Stimulated activated CD8-positive, alpha-beta memory T cell treated with anti-CD3 and anti-CD28 coated beads, Interleukin-4, amount 100 ng/mL, for 48 hours (primary cell): ENCODE measurements at regions not wholly inside any gene's neighbourhood (a gene's known extent, or its start where the extent isn't known, plus 50 kb on each side); places are given as distances from the start of the nearest gene placed in this dataset.

Experiments
- DNase-seq: peaks from one replicate; pipeline ENCODE4 v3.0.0-alpha.2; 2020

DNA sequence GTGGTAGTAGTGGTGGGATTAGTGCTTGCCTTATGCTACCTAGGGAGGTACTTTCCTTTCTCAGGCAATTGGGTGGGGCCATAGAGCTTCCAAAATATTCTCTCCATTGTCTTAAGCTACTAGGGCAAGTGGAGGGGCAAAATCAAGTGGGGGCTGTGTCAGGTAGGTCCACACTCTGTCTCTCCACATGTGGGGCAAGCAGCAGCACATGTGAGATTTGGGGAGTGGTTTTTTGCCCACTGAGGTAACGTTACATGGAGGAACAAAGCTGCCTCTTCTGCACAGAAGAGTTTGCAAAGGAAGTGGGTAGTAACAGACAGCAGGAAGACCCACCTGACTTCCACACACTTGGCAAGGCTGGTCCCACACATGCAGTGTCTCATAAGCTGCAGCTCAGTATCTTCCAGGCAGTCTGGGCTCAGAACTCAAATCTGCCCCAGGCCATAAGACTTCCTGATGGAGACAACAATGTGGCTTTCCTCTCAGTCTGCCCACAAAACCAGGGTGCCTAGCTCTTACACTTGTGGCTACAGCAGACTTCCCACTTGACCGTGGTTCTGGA, 1581.5 kb upstream of the PCDH20 start:
- DNase-seq, result no peak

DNA sequence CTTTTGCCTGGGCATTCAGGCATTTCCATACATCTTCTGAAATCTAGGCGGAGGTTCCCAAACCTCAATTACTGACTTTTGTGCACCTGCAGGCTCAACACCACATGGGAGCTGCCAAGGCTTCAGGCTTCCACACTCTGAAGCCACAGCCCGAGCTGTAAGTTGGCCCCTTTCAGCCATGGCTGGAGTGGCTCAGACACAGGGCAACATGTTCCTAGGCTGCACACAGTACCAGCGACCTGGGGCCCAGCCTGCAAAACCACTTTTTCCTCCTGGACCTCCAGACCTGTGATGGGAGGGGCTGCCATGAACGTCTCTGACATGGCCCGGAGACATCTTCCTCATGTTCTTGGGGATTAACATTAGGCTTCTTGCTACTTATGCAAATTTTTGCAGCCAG, 1558.2 kb upstream of the PCDH20 start:
- DNase-seq, result no peak

- DNase-seq, result no peak
Measured at GRCh38 chr13:62964522-62964921, 1548.9 kb upstream of the PCDH20 start.

- DNase-seq, result no peak
Measured at GRCh38 chr13:62960723-62961122, 1545.1 kb upstream of the PCDH20 start.

DNA sequence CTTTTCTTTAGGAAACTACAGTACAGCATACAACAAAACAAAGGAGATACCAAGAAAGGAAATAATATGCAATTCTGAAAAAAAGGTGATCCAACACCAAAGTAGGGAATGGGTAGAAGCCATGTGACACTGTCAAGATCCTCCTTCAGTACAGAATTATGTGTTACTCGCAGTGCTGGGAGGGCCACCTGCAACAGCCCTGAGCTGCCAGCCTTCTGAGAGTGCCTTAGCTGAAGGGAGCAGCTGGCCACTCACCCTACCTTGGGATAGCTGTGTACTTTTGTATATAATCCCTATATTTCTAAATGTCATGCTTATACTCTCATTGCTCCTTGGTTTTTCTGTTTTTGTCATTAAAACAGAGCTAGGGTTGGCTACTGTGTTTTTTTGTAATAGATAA, 1518.2 kb upstream of the PCDH20 start:
- DNase-seq, result no peak

GRCh38 chr13:62932256-62932883, 1516.7 kb upstream of the PCDH20 start:
- no peak for DNase-seq

DNA sequence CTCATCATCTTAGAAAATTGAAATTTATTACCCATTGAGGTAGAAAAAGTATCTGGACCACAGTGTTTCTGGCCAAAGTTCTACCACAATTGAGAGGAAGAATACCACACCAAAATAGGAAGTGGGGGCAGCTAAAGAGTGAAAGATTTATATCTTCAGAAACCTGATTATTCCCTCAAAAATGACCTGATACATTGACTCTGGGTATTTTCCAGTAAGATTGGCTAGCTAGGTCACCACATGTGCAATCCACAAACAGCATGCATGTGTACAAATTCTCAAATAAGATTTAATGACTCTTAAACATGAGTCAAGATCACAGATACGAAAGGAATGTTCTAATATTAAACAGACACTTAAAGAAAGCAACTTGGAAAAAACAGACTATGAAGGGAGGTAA, 1516.2 kb upstream of the PCDH20 start:
- DNase-seq, result no peak

GRCh38 chr13:62924395-62924794, 1508.7 kb upstream of the PCDH20 start:
- no peak for DNase-seq

- DNase-seq, result no peak
Measured at GRCh38 chr13:62920159-62920558, 1504.5 kb upstream of the PCDH20 start.

GRCh38 chr13:62919491-62919890, 1503.8 kb upstream of the PCDH20 start:
- DNase-seq, result no peak

- no peak for DNase-seq
Measured at GRCh38 chr13:62910541-62911060, 1495.0 kb upstream of the PCDH20 start.

- DNase-seq, result no peak
Measured at GRCh38 chr13:62908321-62908720, 1492.7 kb upstream of the PCDH20 start.

- no peak for DNase-seq
Measured at GRCh38 chr13:62906896-62907295, 1491.2 kb upstream of the PCDH20 start.

DNA sequence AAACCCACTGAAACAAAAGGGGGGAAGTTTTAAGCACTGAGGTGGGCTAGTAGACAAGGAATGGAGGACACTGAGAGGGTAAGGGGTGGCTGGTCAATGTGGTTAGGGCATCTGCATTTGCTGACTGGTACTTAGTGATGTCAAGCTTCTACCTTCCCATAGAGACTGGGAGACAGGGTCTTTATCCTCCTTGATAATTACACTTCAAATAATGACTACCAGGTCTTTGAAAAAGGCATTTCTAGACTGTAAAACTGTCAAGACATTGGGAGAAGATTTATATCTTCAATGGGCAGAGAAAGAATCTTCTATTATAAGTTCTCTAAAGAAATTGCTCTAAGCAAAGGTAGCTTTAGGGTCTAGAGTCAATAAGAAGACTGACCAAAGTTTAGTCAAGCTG, 1490.8 kb upstream of the PCDH20 start:
- no peak for DNase-seq

- DNase-seq, result no peak
Measured at GRCh38 chr13:62887046-62887445, 1471.4 kb upstream of the PCDH20 start.

- no peak for DNase-seq
Measured at GRCh38 chr13:62879071-62879470, 1463.4 kb upstream of the PCDH20 start.

DNA sequence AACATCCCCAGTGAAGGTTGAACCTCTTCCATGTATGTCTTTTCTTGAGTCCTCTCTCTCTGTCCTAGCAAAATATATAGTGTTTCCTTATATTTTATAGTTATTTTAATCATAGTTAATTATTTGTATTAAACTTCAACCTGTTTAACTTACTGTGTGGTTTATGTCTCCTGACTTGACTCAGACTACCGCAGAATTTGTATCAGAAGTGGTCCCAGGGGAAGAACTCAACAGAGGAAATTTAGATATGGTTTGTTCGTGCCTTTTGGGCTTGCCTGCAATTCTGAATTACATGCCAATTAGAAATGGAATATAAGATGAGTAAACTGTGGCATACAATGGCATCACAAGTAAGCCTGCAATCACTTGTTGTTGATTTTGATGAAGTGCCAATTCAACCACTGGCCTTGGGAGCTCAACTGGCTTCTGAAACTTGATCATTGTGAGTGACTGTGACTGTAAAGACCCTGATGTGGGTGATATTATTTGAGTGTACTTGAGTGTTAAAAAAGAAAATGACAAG, 1459.5 kb upstream of the PCDH20 start:
- DNase-seq, result no peak

DNA sequence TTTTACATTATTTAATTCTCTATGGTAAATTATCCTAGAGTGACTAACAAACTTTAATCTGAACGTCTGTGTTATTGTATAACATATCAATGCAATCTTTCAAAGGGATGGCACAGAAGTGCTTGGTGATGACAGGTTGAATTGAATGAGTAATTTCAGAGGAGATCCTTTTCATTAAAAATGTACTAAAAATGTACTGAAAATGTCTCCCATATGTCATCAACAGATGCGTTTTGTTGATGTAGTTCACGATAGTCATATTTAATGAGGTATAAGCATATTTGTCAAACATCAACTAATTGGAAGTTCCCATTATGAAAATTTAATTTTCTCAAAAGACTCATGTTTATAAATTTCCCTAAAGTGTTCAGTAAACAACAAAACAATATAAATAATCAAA, 1434.7 kb upstream of the PCDH20 start:
- DNase-seq, result no peak

DNA sequence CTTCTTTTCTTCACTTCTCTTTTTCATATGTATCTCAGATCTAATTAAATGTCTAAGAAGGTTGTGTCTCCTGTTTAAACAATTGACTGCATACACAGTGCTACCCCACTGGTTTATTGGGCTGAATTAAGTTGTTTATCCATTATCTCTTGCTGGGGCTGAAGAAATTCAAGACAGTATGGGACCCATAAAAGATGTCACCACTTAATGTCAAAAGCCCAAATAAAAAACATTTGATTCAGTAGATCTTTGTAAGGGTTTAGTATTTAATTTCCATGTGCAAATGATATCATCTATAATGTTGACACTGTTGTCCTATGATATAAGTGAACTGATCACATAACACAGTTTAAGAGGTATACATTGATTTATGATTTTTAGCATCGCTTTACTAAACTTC, 1431.9 kb upstream of the PCDH20 start:
- no peak for DNase-seq

GRCh38 chr13:62846302-62846701, 1430.7 kb upstream of the PCDH20 start:
- DNase-seq, result no peak

GRCh38 chr13:62839338-62839737, 1423.7 kb upstream of the PCDH20 start:
- DNase-seq, result no peak

DNA sequence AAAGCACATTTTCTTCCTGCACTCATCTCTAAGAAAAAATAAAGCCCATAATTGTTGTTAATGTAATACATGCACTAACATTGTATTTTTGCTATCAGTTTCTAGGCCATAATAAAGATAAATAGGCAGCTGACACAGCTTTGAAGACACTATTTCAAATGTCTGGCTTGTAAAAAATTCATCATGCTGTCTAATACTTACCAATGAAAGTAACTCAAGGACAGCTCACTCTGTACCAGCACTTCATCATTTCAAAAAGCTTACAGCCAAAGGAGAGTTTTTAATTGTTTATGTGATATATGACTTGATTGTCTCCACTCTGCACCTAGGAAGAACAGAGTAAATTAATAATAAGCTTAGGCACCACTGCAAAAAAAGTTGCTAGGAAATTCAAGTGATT, 1423.3 kb upstream of the PCDH20 start:
- DNase-seq, result no peak

GRCh38 chr13:62837895-62838294, 1422.2 kb upstream of the PCDH20 start:
- DNase-seq, result no peak

- no peak for DNase-seq
Measured at GRCh38 chr13:62829486-62829885, 1413.8 kb upstream of the PCDH20 start.

- DNase-seq, result no peak
Measured at GRCh38 chr13:62799931-62800436, 1384.3 kb upstream of the PCDH20 start.
